Coronary artery (tissue), 2 donors: ENCODE measurements at regions not wholly inside any gene's neighbourhood (a gene's known extent, or its start where the extent isn't known, plus 50 kb on each side); places are given as distances from the start of the nearest gene placed in this dataset.

ENCODE experiments used
- DNase-seq: peaks from one replicate; pipeline ENCODE4 v3.0.0-alpha.2; 2017; ENCODE audit warnings: low spot score
- H3K27ac ChIP-seq, 2 donors: fragments of 200-600 bp; sonication (generic); one replicate each; pipeline ENCODE4 v1.5.1; 2016 to 2019
- H3K4me3 ChIP-seq: fragments of 200-600 bp; sonication (generic); 2 replicates; pipeline ENCODE4 v1.5.1; 2016; ENCODE audit warnings: mild to moderate bottlenecking, moderate library complexity
- TF ChIP-seq, protein P1 (sequence below): fragments of 200-600 bp; sonication (generic); IDR thresholded peaks from one replicate; pipeline ENCODE4 v1.5.1; 2019; ENCODE audit warnings: antibody characterized with exemption

DNA sequence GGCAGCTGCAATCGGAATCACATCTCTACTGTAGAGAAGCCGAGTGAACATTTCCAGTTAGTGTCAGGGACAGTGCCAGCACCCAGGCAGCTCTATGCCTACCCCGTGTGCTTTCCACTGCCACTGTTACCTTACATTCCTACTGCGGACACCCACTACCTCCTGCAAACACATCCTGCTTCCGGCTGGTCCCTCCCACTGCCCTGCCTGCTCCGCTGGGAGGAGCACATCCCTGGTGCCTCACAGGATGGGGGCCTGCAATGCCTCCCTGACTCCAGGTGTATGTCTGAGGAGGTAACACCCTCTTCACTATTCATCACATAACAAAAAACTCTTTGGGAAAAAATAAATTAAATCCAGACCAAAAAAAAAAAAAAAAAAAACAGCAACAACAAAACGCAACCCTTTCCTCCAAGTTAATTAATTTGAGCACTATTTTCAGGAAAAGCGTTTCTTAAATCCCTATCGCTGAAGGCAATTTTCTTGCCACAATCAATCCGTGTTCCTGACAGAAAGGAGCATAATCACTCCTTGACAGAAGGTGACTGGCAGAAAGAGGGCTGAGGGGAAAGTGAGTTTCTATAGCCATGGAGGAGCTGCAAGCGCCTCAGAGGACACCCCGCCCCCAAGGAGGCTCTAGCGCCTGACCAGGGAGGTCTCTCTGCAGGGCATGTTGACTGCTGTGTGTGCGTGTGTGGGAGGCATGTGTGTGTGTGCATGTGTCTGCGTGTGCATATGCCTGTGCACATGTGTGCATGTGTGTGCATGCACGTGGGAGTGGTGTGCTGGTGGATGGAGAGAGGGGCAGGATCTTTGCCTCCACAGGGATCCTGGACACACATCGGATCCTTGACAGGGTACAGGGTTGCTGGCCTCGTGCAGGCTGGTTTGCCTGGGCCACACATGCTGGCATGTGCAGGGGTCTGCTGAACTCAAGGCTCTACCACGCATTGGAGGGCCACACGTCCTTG lies 134.8 kb upstream of the NTM start:
- no peak for DNase-seq

DNA sequence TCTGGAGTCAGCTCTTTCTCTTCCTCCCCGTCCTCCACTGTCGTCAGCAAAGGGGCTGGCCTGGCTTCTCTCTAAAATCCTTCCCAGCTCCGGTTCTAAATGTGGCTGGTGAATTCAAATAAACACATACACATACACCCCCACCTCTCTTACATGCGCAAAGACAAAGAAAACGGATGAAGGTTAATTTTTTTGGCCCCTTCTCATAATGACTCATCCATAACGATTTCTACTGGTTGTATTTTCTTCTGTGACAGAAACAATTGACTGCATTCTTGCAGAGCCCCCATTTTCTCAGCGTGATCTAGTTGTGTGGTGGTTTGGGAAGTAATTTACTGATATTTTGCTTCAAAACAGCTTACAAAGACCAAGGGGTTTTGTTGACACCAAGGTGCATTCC lies 130.0 kb upstream of the NTM start:
- H3K27ac ChIP-seq = no peak overlapping the region
- TF ChIP-seq, protein P1, sequence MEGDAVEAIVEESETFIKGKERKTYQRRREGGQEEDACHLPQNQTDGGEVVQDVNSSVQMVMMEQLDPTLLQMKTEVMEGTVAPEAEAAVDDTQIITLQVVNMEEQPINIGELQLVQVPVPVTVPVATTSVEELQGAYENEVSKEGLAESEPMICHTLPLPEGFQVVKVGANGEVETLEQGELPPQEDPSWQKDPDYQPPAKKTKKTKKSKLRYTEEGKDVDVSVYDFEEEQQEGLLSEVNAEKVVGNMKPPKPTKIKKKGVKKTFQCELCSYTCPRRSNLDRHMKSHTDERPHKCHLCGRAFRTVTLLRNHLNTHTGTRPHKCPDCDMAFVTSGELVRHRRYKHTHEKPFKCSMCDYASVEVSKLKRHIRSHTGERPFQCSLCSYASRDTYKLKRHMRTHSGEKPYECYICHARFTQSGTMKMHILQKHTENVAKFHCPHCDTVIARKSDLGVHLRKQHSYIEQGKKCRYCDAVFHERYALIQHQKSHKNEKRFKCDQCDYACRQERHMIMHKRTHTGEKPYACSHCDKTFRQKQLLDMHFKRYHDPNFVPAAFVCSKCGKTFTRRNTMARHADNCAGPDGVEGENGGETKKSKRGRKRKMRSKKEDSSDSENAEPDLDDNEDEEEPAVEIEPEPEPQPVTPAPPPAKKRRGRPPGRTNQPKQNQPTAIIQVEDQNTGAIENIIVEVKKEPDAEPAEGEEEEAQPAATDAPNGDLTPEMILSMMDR = no peak
- DNase-seq = no peak
- no peak overlapping the region for H3K4me3 ChIP-seq

More for the DNA sequence above, 134.8 kb upstream of the NTM start:
- Histone ChIP-seq H3K27ac (no peak overlapping the region), H3K4me3 (no peak overlapping the region)
- TF ChIP-seq, protein P1 = no peak

DNA sequence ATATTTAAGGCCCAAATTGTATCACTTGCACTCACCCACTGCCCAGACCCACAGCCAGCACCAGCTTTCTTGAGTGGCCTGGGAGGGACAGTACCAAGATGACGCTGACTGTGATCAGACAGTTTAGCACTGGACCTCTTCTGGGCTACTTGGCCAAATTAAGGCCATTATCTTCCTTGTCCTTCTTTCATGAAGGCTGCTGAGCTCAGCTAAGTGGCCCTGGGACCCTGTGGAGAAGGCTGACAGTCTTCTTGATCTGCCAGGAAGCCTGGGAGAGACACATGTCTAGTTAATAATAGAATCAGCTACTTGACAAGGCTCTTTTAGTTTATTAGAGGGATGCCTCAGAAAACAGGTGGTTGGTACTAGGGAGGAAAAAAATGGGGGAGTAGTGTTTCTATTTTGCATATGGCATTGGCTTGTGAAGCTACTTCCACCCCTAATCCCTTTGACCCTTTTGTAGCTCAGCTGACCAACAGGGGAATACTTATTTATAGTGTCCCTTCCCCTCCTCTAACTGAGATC lies 127.9 kb upstream of the NTM start:
- no peak overlapping the region for H3K4me3 ChIP-seq
- DNase-seq = no peak
- H3K27ac ChIP-seq = no peak overlapping the region
- TF ChIP-seq, protein P1 = no peak

DNA sequence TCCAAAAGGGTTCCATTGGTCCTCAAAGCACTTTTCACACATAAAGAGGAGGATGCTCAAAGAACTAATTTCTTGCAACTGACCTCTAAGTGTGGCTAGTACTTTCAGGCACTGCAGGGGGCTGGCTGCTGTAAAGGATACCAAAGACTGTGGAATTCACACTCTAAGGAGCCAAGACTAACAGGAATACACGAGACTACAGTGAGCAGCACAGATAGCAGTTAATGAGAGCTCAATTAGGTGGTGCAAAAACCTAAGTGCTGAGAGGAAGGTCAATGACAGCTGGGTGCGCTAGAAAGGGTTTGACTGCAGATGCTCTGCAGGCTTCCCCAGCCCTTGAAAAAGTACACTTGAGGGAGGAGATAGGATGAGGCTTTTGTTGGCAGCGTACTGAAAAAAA lies 124.3 kb upstream of the NTM start:
- no peak overlapping the region for H3K27ac ChIP-seq
- no peak for DNase-seq
- no peak overlapping the region for H3K4me3 ChIP-seq
- TF ChIP-seq, protein P1 = no peak

DNA sequence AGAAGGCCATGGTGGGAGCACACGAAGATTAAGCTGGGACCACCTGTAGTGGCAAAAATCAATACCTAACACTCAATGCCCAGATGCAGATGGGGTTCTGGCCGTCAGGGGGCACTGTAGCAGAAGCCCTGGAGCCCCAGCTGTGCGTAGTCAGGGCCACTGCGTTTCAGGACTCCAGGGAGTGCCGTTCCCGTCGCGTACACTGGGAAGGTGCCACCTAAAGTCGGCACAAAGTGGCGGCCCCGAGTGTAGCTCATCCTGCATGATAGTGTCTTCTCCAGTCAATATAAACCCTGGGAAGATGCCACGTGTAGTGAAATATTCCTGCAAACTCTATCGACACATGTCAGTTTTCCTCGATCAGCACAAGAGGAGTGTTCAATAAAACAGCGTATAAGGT lies 123.8 kb upstream of the NTM start:
- H3K27ac ChIP-seq = no peak overlapping the region
- DNase-seq = no peak
- H3K4me3 ChIP-seq = no peak overlapping the region
- TF ChIP-seq, protein P1 = no peak

DNA sequence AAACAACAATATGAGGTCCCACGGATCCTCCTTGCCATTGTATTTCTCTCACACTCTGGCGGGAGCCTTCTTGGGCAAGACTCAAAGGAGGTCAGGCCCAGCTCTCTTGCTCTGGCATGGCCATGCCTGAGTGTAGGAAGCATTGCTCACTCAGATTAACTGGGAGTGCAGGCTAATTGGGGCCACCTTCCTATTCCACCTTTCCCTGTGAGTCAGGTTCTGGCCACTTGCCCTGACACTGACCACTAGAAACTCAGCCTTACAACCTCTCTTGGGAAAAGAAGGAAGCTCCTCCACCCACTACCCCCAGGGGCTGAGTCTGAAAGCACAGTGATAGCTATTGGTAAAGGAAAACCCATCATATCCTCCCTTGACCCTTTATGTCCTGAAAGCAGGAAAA lies 121.8 kb upstream of the NTM start:
- Histone ChIP-seq H3K4me3 (no peak overlapping the region), H3K27ac (no peak overlapping the region)
- DNase-seq = no peak
- TF ChIP-seq, protein P1 = no peak

DNA sequence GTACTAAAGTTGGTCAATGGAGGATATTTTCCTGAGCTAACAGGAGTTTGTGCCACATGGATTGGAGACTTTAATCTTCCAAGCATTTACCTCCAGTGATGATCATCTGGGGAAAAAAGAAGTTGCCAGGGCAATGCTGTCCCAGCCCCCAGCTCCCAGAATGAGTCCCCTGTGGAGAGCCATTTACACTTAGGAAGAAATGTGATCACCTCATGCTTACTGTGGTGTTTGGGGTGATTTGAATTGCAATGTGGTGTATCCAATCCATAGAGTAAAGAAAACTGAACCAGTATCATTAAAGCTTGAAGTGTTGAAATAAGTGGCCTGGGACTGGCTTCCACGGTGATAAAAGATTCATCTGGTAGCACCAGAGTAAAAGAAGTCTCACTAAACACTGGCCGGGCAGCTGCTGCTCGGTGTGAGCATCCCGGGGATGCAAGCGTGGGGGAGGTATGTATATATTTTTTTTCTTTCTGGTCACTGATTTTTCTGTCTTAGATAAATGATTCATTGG lies 117.2 kb upstream of the NTM start:
- DNase-seq = no peak
- H3K27ac ChIP-seq = no peak overlapping the region
- TF ChIP-seq, protein P1 = no peak
- H3K4me3 ChIP-seq = no peak overlapping the region
